Stomach (tissue), 8 donors: ENCODE measurements at regions not wholly inside any gene's neighbourhood (a gene's known extent, or its start where the extent isn't known, plus 50 kb on each side); places are given as distances from the start of the nearest gene placed in this dataset.
A peak's percentile ranks its signal among the peaks of the same experiment; 100 is the strongest.

Experiments
- DNase-seq, 2 donors: peaks; one replicate each; pipeline versions ENCODE4 v3.0.0 to v3.0.0-alpha.2; 2013 to 2019
- H3K27ac ChIP-seq, 5 donors: fragments of 200-600 bp in 4 of 5; sonication (generic) in 4 of 5; one replicate each; pipeline ENCODE4 v1.5.1; 2013 to 2019; ENCODE audit warnings: mild to moderate bottlenecking in 1 of 5, moderate library complexity in 1 of 5
- H3K27me3 ChIP-seq, 3 donors: fragments of 200-600 bp; sonication (generic); one replicate each; pipeline ENCODE4 v1.5.1; 2017 to 2019; ENCODE audit warnings: mixed run types in 1 of 3
- H3K36me3 ChIP-seq, 4 donors: fragments of 200-600 bp; sonication (generic); 1 replicate in 3 of 4; 2 replicates in 1 of 4; pipeline ENCODE4 v1.5.1; 2016 to 2019
- H3K4me1 ChIP-seq, 4 donors: fragments of 200-600 bp; sonication (generic); one replicate each; pipeline ENCODE4 v1.5.1; 2016 to 2019
- H3K4me3 ChIP-seq, 4 donors: fragments of 200-600 bp; sonication (generic) in 3 of 4; one replicate each; pipeline ENCODE4 v1.5.1; 2016 to 2019; ENCODE audit warnings: mild to moderate bottlenecking in 1 of 4
- H3K9me3 ChIP-seq, 4 donors: fragments of 200-600 bp; sonication (generic); one replicate each; pipeline ENCODE4 v1.5.1; 2016 to 2019
- CTCF ChIP-seq, 7 experiments: fragments of 450-650 bp in 4 of 7; fragments of 200-600 bp in 3 of 7; sonication (generic) in 3 of 7; IDR thresholded peaks; one replicate each; pipeline ENCODE4 v1.5.1; 2016 to 2019; ENCODE audit warnings: antibody characterized with exemption in 7 of 7, control low read depth in 2 of 7, mild to moderate bottlenecking in 1 of 7
- EP300 ChIP-seq: sonication (generic); formaldehyde crosslinking; IDR thresholded peaks from one replicate; pipeline ENCODE4 v1.6.1; 2017; ENCODE audit warnings: antibody characterized with exemption
- POLR2A ChIP-seq, 4 donors: fragments of 450-650 bp; IDR thresholded peaks; one replicate each; pipeline ENCODE4 v1.6.1; 2016; ENCODE audit warnings: antibody characterized with exemption in 4 of 4, control low read depth in 2 of 4, mild to moderate bottlenecking in 1 of 4, moderate library complexity in 1 of 4
- POLR2AphosphoS5 ChIP-seq, 3 donors: sonication (generic); formaldehyde crosslinking; IDR thresholded peaks; one replicate each; pipeline ENCODE4 v1.6.1; 2016; ENCODE audit warnings: antibody characterized with exemption in 3 of 3
- WGBS, 5 donors: extraction: QIAGEN DNeasy Blood & Tissue Kit in 3 of 5; methylation state at CpG; one replicate each; pipeline versions ENCODE4 v1.1.5 to v1.1.7; 2013 to 2018; 5-methylcytosine and 5-hydroxymethylcytosine counted together
- intact Hi-C: fragments of 100-400 bp; cut with DNase I; formaldehyde crosslinking; loops from one replicate; pipeline ENCODE4 v1.15.1; 2023; ENCODE audit warnings: low total_unique reads
- donor health status: healthy with polysubstance abuse.
- donor health status: Bipolar disorder and iron deficiency.
- donor health status: healthy.

GRCh38 chr7:125512373-125512772 is 582.7 kb upstream of the POT1 start:
- intact Hi-C loops: no loop called here

GRCh38 chr7:125511310-125511709 is 581.7 kb upstream of the POT1 start:
- Histone ChIP-seq H3K27ac (no peak overlapping the region), H3K36me3 (no peaks in the 10 kb centered on the region), H3K4me3 (no peak overlapping the region), H3K4me1 (no peaks in the 10 kb centered on the region), H3K9me3 (no peaks in the 10 kb centered on the region), H3K27me3 (no peaks in the 10 kb centered on the region)
- TF ChIP-seq POLR2A (IDR thresholded peaks at IDR 0.05) (no peak), POLR2AphosphoS5 (IDR thresholded peaks at IDR 0.05) (no peak), CTCF (IDR thresholded peaks at IDR 0.05) (no peak), EP300 (no peak)
- 90 to 95% (median 93%) methylated on average over 5 of the region's 5 CpGs for WGBS, 5 donors
- DNase-seq: no peak
- intact Hi-C loops: no loop called here

More at GRCh38 chr7:125512373-125512772, 582.7 kb upstream of the POT1 start:
- TF ChIP-seq POLR2AphosphoS5 (IDR thresholded peaks at IDR 0.05) (no peak), EP300 (no peak), CTCF (IDR thresholded peaks at IDR 0.05) (no peak), POLR2A (IDR thresholded peaks at IDR 0.05) (no peak)
- no peak overlapping the region for H3K4me3 ChIP-seq
- no peak for DNase-seq
- no peaks in the 10 kb centered on the region for H3K4me1 ChIP-seq
- 67 to 88% (median 78%) methylated on average over 1 of the region's 1 CpG for whole genome bisulfite sequencing, 5 donors
- H3K9me3 ChIP-seq: no peaks in the 10 kb centered on the region
- no peaks in the 10 kb centered on the region for H3K36me3 ChIP-seq
- no peaks in the 10 kb centered on the region for H3K27me3 ChIP-seq
- H3K27ac ChIP-seq: no peak overlapping the region

- Histone ChIP-seq H3K27ac (no peak overlapping the region), H3K4me1 (no peaks in the 10 kb centered on the region), H3K27me3 (no peaks in the 10 kb centered on the region), H3K36me3 (no peaks in the 10 kb centered on the region), H3K9me3 (no peaks in the 10 kb centered on the region), H3K4me3 (no peak overlapping the region)
- 42 to 68% (median 52%) methylated on average over 4 of the region's 4 CpGs for WGBS, 5 donors
- intact Hi-C loops: no loop called here
- TF ChIP-seq POLR2A (IDR thresholded peaks at IDR 0.05): no peak
- DNase-seq: no peak
Measured at GRCh38 chr7:125506331-125506730, 576.7 kb upstream of the POT1 start.

- no peaks in the 10 kb centered on the region for H3K9me3 ChIP-seq
- TF ChIP-seq POLR2AphosphoS5 (IDR thresholded peaks at IDR 0.05) (no peak), EP300 (no peak), POLR2A (IDR thresholded peaks at IDR 0.05) (no peak), CTCF (IDR thresholded peaks at IDR 0.05) (no peak)
- WGBS, 5 donors: 80 to 98% (median 90%) methylated on average over 2 of the region's 2 CpGs
Measured at GRCh38 chr7:125504848-125505247, 575.2 kb upstream of the POT1 start.

GRCh38 chr7:125495997-125496396 is 566.4 kb upstream of the POT1 start:
- 34 to 54% (median 53%) methylated on average over 1 of the region's 1 CpG for WGBS, 5 donors
- H3K9me3 ChIP-seq: no peaks in the 10 kb centered on the region
- H3K27me3 ChIP-seq: no peaks in the 10 kb centered on the region
- intact Hi-C loops: no loop called here
- H3K36me3 ChIP-seq: no peaks in the 10 kb centered on the region
- H3K4me3 ChIP-seq: no peak overlapping the region
- TF ChIP-seq POLR2AphosphoS5 (IDR thresholded peaks at IDR 0.05) (no peak), CTCF (IDR thresholded peaks at IDR 0.05) (no peak), EP300 (no peak), POLR2A (IDR thresholded peaks at IDR 0.05) (no peak)
- DNase-seq: no peak
- H3K4me1 ChIP-seq: no peaks in the 10 kb centered on the region
- H3K27ac ChIP-seq: no peak overlapping the region

More at GRCh38 chr7:125504848-125505247, 575.2 kb upstream of the POT1 start:
- intact Hi-C loops: no loop called here
- peak in 1 of 2 donors; percentile 12 for DNase-seq
- Histone ChIP-seq H3K36me3 (no peaks in the 10 kb centered on the region), H3K27me3 (no peaks in the 10 kb centered on the region), H3K4me1 (no peaks in the 10 kb centered on the region), H3K4me3 (no peak overlapping the region), H3K27ac (no peak overlapping the region)
